ENCODE measurements at regions not wholly inside any gene's neighbourhood (a gene's known extent, or its start where the extent isn't known, plus 50 kb on each side); places are given as distances from the start of the nearest gene placed in this dataset.

GRCh38 chr9:26579056-26579455 lies 313.5 kb downstream of the CAAP1 start:
- no peak for DNase-seq (ENCODE audit: extremely low read depth, low read depth, low spot score)

- no peak for DNase-seq (ENCODE audit: extremely low read depth, low read depth, low spot score)
These were observed 317.6 kb downstream of the CAAP1 start for GRCh38 chr9:26574898-26575440.

- no peak for DNase-seq (ENCODE audit: extremely low read depth, low read depth, low spot score)
These were observed 318.3 kb downstream of the CAAP1 start for GRCh38 chr9:26574256-26574655.

- DNase-seq (ENCODE audit: extremely low read depth, low read depth, low spot score), result no peak
These were observed 324.6 kb downstream of the CAAP1 start for GRCh38 chr9:26567976-26568375.

GRCh38 chr9:26566141-26566540 lies 326.5 kb downstream of the CAAP1 start:
- no peak for DNase-seq (ENCODE audit: extremely low read depth, low read depth, low spot score)

GRCh38 chr9:26565118-26565517 lies 327.5 kb downstream of the CAAP1 start:
- no peak for DNase-seq (ENCODE audit: extremely low read depth, low read depth, low spot score)

GRCh38 chr9:26562338-26562737 lies 330.3 kb downstream of the CAAP1 start:
- DNase-seq (ENCODE audit: extremely low read depth, low read depth, low spot score), result no peak

GRCh38 chr9:26561928-26562327 lies 330.7 kb downstream of the CAAP1 start:
- DNase-seq (ENCODE audit: extremely low read depth, low read depth, low spot score), result no peak

- no peak for DNase-seq (ENCODE audit: extremely low read depth, low read depth, low spot score)
These were observed 333.1 kb downstream of the CAAP1 start for GRCh38 chr9:26559506-26559905.

- no peak for DNase-seq (ENCODE audit: extremely low read depth, low read depth, low spot score)
These were observed 340.6 kb downstream of the CAAP1 start for GRCh38 chr9:26551971-26552370.

GRCh38 chr9:26551451-26551850 lies 341.2 kb downstream of the CAAP1 start:
- DNase-seq (ENCODE audit: extremely low read depth, low read depth, low spot score), result no peak

GRCh38 chr9:26548781-26549290 lies 343.8 kb downstream of the CAAP1 start:
- no peak for DNase-seq (ENCODE audit: extremely low read depth, low read depth, low spot score)

- DNase-seq (ENCODE audit: extremely low read depth, low read depth, low spot score), result no peak
These were observed 352.6 kb downstream of the CAAP1 start for GRCh38 chr9:26539867-26540493.

GRCh38 chr9:26537211-26537610 lies 355.4 kb downstream of the CAAP1 start:
- DNase-seq (ENCODE audit: extremely low read depth, low read depth, low spot score), result no peak

GRCh38 chr9:26535151-26535550 lies 357.5 kb downstream of the CAAP1 start:
- DNase-seq (ENCODE audit: extremely low read depth, low read depth, low spot score), result no peak

- no peak for DNase-seq (ENCODE audit: extremely low read depth, low read depth, low spot score)
These were observed 361.8 kb downstream of the CAAP1 start for GRCh38 chr9:26530841-26531240.

- DNase-seq (ENCODE audit: extremely low read depth, low read depth, low spot score), result no peak
These were observed 364.7 kb downstream of the CAAP1 start for GRCh38 chr9:26527931-26528330.

GRCh38 chr9:26524267-26524666 lies 368.3 kb downstream of the CAAP1 start:
- no peak for DNase-seq (ENCODE audit: extremely low read depth, low read depth, low spot score)

GRCh38 chr9:26523577-26523976 lies 369.0 kb downstream of the CAAP1 start:
- no peak for DNase-seq (ENCODE audit: extremely low read depth, low read depth, low spot score)

- no peak for DNase-seq (ENCODE audit: extremely low read depth, low read depth, low spot score)
These were observed 372.5 kb downstream of the CAAP1 start for GRCh38 chr9:26520141-26520540.

- no peak for DNase-seq (ENCODE audit: extremely low read depth, low read depth, low spot score)
These were observed 375.7 kb downstream of the CAAP1 start for GRCh38 chr9:26516773-26517343.

- no peak for DNase-seq (ENCODE audit: extremely low read depth, low read depth, low spot score)
These were observed 378.9 kb downstream of the CAAP1 start for GRCh38 chr9:26513730-26514129.

All from glomerular endothelial cell (primary cell).